GM18499 (cell line): ENCODE measurements at regions not wholly inside any gene's neighbourhood (a gene's known extent, or its start where the extent isn't known, plus 50 kb on each side); places are given as distances from the start of the nearest gene placed in this dataset.
"Not testable (repeated sequence)": the region's sequence is repeated elsewhere in the genome, so short reads cannot be mapped to it uniquely, and the experiment has no call there.

Source experiments
- ATAC-seq: cut with Tn5 transposase; IDR thresholded peaks from one replicate; pipeline ENCODE4 v1.9.1; 2021; ENCODE audit warnings: moderate number of reproducible peaks; ENCODE audit not compliant: insufficient read depth, unreplicated experiment

- ATAC-seq = not testable (repeated sequence)
Measured at GRCh38 chr1:143845193-143845592, 126.6 kb downstream of the FAM72C start.

- ATAC-seq = not testable (repeated sequence)
Measured at GRCh38 chr1:143842058-143842457, 129.7 kb downstream of the FAM72C start.

DNA sequence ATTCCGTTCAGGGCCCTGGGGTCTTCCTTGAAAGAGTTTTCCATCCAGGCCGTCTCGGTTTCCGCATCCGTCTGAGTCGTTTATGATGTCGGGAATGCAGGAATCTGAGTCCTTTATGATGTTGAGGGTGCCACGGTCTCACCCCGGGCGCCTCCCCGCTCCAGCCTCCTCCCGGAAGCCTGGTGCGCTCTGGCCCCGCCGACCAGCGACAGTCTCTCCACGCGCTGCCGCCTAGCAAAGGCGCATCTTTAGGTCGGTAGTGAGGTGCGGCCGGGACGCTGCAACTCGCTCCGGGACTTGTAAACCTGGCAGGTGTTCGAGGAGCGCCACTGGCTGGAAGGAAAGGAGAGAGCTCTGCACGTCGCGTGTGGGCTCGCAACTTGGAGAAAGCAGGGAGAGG lies 132.6 kb downstream of the FAM72C start:
- not testable (repeated sequence) for ATAC-seq

GRCh38 chr1:143838598-143838929 lies 133.2 kb downstream of the FAM72C start:
- not testable (repeated sequence) for ATAC-seq

GRCh38 chr1:143837924-143838597 lies 133.7 kb downstream of the FAM72C start:
- not testable (repeated sequence) for ATAC-seq

- not testable (repeated sequence) for ATAC-seq
Measured at GRCh38 chr1:143833376-143833775, 138.4 kb downstream of the FAM72C start.

- not testable (repeated sequence) for ATAC-seq
Measured at GRCh38 chr1:143832379-143832716, 139.4 kb downstream of the FAM72C start.

- ATAC-seq = not testable (repeated sequence)
Measured at GRCh38 chr1:143831479-143832378, 140.1 kb downstream of the FAM72C start.

DNA sequence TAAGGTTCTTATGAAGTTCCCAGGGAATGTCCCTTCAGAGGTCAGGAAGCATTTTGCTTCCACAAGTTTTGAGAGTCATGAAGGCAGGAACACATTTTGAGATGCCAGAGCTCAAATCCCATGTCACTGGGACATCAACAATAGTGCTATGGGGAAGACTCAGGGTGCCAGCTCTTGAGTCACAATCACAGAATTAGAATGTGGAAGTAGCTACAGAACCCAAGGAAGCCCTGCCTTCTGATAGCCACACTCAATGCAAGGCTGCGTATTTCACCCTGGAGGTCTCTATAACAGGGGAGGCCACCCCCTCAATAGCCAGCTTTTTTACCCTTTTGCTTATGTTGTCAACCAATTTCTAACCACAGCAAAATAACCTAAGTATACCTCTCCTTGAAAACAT lies 145.6 kb downstream of the FAM72C start:
- not testable (repeated sequence) for ATAC-seq

GRCh38 chr1:143824266-143824665 lies 147.5 kb downstream of the FAM72C start:
- ATAC-seq = not testable (repeated sequence)

DNA sequence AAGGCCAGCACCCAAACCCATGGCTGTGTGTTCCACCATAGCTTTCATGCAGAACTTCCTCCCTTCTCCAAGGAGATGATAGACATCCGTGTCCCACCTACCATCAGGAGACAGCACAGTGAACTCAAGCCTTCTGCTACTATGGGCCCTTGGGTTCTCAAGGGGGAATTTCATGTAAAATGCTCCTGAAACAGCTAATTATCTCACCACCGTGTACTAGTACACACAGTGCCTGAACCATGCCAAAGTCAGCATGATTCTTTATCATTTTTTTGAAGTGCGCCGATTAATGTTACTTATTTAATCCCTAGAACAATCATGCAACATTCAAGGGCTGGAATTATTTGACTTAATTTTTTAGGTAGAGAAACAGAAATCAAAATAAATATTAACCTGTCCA lies 151.7 kb downstream of the FAM72C start:
- not testable (repeated sequence) for ATAC-seq

- not testable (repeated sequence) for ATAC-seq
Measured at GRCh38 chr1:143816369-143816768, 155.4 kb downstream of the FAM72C start.

DNA sequence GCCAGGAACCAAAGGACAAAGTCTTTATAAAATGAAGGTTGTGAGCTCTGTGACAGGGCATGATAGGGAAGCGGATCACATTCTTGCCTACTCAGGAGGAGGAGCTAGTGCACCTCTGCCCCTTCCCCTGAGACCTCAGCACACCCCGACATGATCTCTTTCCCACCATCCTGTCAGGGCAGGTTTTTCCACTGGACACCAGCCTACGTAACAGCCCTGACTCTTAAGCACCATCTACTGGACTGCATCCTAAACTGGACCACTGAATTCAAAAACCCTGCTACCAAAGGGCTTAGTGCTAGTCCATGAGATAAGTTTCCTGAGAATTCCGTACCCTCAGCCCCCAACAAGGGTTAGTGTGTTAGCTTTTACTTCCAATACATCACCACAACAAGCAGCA lies 166.4 kb downstream of the FAM72C start:
- not testable (repeated sequence) for ATAC-seq

DNA sequence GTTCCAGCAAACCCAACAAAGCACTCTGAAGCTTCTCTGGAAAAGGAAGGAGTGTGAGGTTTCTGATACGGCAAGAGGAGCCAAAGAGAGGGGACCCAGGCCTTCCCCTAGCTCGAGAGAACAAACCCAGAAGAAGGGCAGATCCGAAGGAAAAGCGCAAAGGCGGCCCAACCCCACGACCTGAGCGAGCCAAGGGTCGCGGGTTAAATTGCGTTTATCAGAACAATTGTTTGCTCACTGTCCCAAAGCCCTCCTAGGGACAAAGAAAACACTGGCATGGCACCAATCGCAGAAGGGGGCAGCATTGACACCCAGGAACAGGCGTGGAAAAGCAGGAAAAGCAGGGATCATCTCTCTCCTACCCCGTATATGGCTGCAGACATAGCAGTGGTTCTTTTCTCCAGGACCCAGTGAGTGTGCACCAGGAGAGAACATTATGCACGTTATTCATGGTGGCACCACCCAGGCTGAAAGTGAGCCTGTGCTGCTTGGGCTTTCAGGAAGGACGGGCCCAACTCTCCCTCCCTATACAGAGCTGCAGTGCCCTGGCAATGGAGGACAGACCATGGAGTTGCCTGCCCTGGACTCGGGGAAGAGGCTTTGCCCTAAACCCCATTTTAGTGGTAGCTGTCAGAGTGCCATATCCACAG lies 167.0 kb downstream of the FAM72C start:
- ATAC-seq = not testable (repeated sequence)

DNA sequence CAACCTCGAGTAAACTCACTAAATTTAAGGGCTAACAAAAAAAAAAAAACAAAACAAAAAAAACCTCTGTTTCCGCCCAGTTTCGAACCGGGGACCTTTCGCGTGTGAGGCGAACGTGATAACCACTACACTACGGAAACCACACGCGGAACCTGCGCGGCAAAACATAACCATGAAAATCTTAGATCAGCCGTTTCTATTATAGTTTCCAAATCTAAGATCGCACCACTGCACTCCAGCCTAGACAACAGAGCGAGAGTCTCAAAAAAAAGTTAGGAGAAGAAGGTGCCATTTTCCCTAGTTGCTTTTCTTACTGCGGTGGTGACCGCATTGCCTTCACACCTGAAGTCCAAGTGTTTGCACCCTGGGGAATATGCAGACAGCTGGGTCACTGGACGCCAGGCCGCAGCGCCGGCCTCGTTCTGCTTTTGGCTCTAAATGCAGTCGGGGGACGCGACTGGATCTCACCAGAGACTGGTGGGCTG lies 167.8 kb downstream of the FAM72C start:
- peak; percentile 42 for ATAC-seq

DNA sequence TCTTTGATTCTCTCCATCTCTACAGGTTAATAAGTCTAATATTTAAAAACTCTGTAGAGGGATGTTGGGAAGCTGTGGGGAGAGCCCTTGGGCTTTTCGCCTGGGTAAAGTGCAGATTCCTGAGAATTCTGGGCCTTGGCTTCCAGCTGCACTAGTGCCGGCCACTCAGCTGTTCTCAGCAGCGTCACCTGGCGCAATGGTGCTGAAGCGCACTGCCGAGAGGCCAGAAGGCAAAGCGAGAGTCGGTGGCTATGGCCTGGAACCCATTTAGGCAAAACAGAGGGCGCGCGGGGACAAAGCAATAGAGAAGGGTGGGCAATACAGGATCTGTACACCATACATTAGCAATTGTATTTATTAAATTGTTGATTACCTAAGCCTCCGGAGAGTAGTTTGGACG lies 168.7 kb downstream of the FAM72C start:
- ATAC-seq = not testable (repeated sequence)

GRCh38 chr1:143799568-143800187 lies 172.1 kb downstream of the FAM72C start:
- ATAC-seq = not testable (repeated sequence)

DNA sequence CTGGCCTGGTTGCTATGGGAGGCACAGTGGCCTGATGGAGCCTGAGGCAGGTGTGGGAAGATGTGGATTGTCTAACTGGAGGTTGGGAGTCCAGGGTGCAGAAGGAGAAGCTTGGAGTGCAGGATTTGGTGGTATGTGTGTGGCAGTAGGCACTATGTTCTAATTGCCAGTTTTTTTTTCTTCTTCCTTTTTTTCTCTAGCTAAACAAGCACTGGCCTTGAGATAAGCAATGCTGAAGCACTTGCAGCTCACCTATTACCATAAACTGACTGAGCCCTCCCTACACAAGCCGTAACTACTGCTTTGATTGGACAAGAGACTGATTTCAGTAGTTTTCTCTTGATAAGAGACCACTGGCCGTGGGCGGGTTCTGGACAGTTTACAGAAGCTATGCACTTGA lies 175.4 kb downstream of the FAM72C start:
- not testable (repeated sequence) for ATAC-seq

- ATAC-seq = not testable (repeated sequence)
Measured at GRCh38 chr1:143792047-143792937, 179.5 kb downstream of the FAM72C start.
